Prostate gland (tissue), 2 donors: ENCODE measurements at regions not wholly inside any gene's neighbourhood (a gene's known extent, or its start where the extent isn't known, plus 50 kb on each side); places are given as distances from the start of the nearest gene placed in this dataset.

Experiments used
- DNase-seq: peaks from one replicate; pipeline ENCODE4 v3.0.0-alpha.2; 2019; ENCODE audit warnings: low spot score
- H3K27ac ChIP-seq, 2 donors: fragments of 200-600 bp; sonication (generic); 2 replicates each; pipeline ENCODE4 v1.5.1; 2017 to 2019
- H3K27me3 ChIP-seq: fragments of 200-600 bp; sonication (generic); replicated peaks from 2 replicates; pipeline ENCODE4 v1.5.1; 2019; ENCODE audit not compliant: insufficient read depth
- H3K36me3 ChIP-seq, 2 donors: fragments of 200-600 bp; sonication (generic); 1 replicate in 1 of 2; 2 replicates in 1 of 2; pipeline versions ENCODE4 v1.5.1 to v1.8.1; 2017 to 2019
- H3K4me1 ChIP-seq: fragments of 200-600 bp; sonication (generic); replicated peaks from 2 replicates; pipeline ENCODE4 v1.5.1; 2019
- H3K4me3 ChIP-seq, 2 donors: fragments of 200-600 bp; sonication (generic); 2 replicates each; pipeline ENCODE4 v1.5.1; 2017 to 2019
- H3K9me3 ChIP-seq: fragments of 200-600 bp; sonication (generic); 2 replicates; pipeline ENCODE4 v1.5.1; 2017
- CTCF ChIP-seq, 4 experiments: fragments of 200-600 bp in 2 of 4; fragments of 450-650 bp in 2 of 4; sonication (generic) in 2 of 4; IDR thresholded peaks; 1 replicate in 3 of 4; 2 replicates in 1 of 4; pipeline ENCODE4 v1.5.1; 2016 to 2019; ENCODE audit warnings: antibody characterized with exemption in 4 of 4, mild to moderate bottlenecking in 2 of 4, moderate library complexity in 2 of 4
- POLR2A ChIP-seq: fragments of 450-650 bp; IDR thresholded peaks from one replicate; pipeline ENCODE4 v1.6.1; 2016; ENCODE audit warnings: antibody characterized with exemption, mild to moderate bottlenecking
- POLR2AphosphoS5 ChIP-seq: sonication (generic); formaldehyde crosslinking; IDR thresholded peaks from one replicate; pipeline ENCODE4 v1.6.1; 2017; ENCODE audit warnings: antibody characterized with exemption
- WGBS: methylation state at CpG from one replicate; pipeline ENCODE4 v1.1.5; 2018; 5-methylcytosine and 5-hydroxymethylcytosine counted together
- intact Hi-C: fragments of 100-400 bp; cut with DNase I; formaldehyde crosslinking; loops from one replicate; pipeline ENCODE4 v1.14.2; 2022

GRCh38 chr14:39859314-39859713, 427.1 kb upstream of the FBXO33 start:
- H3K9me3 ChIP-seq: peaks cover 3% of the 10 kb centered on the region
- DNase-seq: no peak
- H3K4me1 ChIP-seq: no peaks in the 10 kb centered on the region
- no peak overlapping the region for H3K4me3 ChIP-seq
- H3K27me3 ChIP-seq: no peaks in the 10 kb centered on the region
- H3K27ac ChIP-seq: no peak overlapping the region
- intact Hi-C loops: no loop called here
- TF ChIP-seq POLR2A (no peak), CTCF (IDR thresholded peaks at IDR 0.05) (no peak), POLR2AphosphoS5 (no peak)
- H3K36me3 ChIP-seq: no peaks in the 10 kb centered on the region

DNA sequence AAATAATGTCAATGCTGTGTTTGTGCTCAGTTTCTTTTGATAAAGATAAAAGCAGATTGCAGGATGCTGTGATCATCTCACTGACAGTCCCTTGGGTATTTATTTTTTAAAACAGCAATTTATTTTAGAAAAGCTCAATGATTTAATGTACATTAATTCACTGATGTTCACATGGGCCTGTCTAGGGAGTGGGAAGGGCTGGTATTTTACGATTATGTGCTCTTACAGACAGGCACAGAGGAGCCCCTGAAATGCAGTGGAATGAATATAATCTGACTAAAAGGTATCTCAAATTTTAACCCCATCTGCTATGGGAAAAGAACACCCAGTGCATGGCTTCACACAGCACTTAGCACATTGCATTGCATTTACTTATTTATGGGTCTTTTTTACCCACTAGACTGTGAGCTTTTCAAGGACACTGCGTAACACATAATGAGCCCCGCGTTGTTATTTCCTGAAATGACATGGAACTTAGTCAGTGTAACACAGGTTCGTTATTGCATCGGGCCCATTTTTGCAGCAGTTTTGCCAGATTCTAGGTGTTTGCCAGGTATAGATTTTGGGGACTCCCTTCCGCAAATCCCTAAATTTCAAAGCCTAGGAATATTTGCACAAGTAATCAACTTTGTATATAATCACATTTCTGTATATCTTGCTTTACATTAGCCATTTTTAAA, 425.3 kb upstream of the FBXO33 start:
- Histone ChIP-seq H3K4me3 (no peak overlapping the region), H3K36me3 (no peaks in the 10 kb centered on the region), H3K9me3 (peaks cover 3% of the 10 kb centered on the region), H3K27ac (no peak overlapping the region), H3K4me1 (no peaks in the 10 kb centered on the region), H3K27me3 (no peaks in the 10 kb centered on the region)
- intact Hi-C loops: no loop called here
- TF ChIP-seq CTCF (IDR thresholded peaks at IDR 0.05): no peak
- no peak for DNase-seq
- 88% methylated on average over 7 of the region's 7 CpGs for WGBS

- H3K36me3 ChIP-seq: no peaks in the 10 kb centered on the region
- intact Hi-C loops: no loop called here
- H3K27ac ChIP-seq: no peak overlapping the region
- H3K27me3 ChIP-seq: no peaks in the 10 kb centered on the region
- 80% methylated on average over 1 of the region's 1 CpG for WGBS
- H3K4me3 ChIP-seq: no peak overlapping the region
- DNase-seq: no peak
- no peaks in the 10 kb centered on the region for H3K4me1 ChIP-seq
- TF ChIP-seq POLR2A: no peak
- no peak for TF ChIP-seq POLR2AphosphoS5
- no peak for TF ChIP-seq CTCF (IDR thresholded peaks at IDR 0.05)
- H3K9me3 ChIP-seq: peaks cover 3% of the 10 kb centered on the region
These were observed 421.2 kb upstream of the FBXO33 start for GRCh38 chr14:39853441-39853840.

DNA sequence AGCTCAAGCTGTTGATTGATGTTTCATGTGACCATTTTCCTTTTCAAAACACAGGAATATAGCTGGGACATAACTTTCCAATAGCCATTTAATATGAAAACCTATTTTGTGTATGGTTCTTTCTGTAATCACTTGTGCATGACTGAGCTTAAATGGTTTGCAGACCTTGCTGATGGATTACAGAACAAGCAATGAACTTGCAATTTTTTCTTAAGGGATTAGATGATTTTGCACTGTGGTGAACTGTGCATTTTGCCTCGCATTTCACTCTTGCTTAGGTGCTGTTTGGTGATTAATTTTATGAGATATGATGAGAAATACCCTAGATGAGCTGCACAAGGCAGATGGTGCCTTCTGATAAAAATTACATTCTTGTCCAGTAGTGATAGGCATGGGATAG, 419.0 kb upstream of the FBXO33 start:
- Histone ChIP-seq H3K36me3 (no peaks in the 10 kb centered on the region), H3K9me3 (no peaks in the 10 kb centered on the region), H3K27me3 (no peaks in the 10 kb centered on the region), H3K27ac (no peak overlapping the region), H3K4me1 (no peaks in the 10 kb centered on the region), H3K4me3 (no peak overlapping the region)
- 91% methylated on average over 1 of the region's 1 CpG for WGBS
- intact Hi-C loops: no loop called here
- no peak for DNase-seq
- no peak for TF ChIP-seq POLR2AphosphoS5
- no peak for TF ChIP-seq CTCF (IDR thresholded peaks at IDR 0.05)
- TF ChIP-seq POLR2A: no peak

DNA sequence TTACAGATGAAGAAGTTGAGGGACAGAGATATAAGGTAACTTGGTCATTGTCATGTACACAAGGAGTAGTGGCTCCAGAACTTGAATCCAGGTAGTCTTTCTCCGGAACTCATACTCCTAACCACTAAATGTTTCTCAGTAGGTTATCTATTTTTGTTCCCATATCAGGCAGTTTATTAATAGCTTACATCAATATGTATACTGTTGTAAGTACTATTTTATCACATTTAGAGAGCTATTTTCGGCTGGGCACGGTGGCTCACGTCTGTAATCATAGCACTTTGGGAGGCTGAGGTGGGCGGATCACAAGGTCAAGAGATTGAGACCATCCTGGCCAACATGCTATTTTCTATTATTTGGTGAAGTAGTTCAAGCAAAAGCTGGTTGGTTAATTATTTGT, 415.6 kb upstream of the FBXO33 start:
- Histone ChIP-seq H3K4me1 (no peaks in the 10 kb centered on the region), H3K27me3 (no peaks in the 10 kb centered on the region), H3K27ac (no peak overlapping the region), H3K9me3 (no peaks in the 10 kb centered on the region), H3K4me3 (no peak overlapping the region), H3K36me3 (no peaks in the 10 kb centered on the region)
- intact Hi-C loops: no loop called here
- TF ChIP-seq POLR2AphosphoS5: no peak
- no peak for TF ChIP-seq CTCF (IDR thresholded peaks at IDR 0.05)
- DNase-seq: no peak
- WGBS: 95% methylated on average over 5 of the region's 5 CpGs
